ENCODE measurements at regions not wholly inside any gene's neighbourhood (a gene's known extent, or its start where the extent isn't known, plus 50 kb on each side); places are given as distances from the start of the nearest gene placed in this dataset.

- Histone ChIP-seq H3K27ac (ENCODE audit: low read depth in 1 of 2, low read length in 2 of 2) (no peak overlapping the region), H2AFZ (ENCODE audit: insufficient read depth, low read depth, low read length, poor library complexity, severe bottlenecking) (no peak overlapping the region), H3K9ac (ENCODE audit: insufficient read depth, low read length, poor library complexity, severe bottlenecking) (no peak overlapping the region), H3K79me2 (ENCODE audit: insufficient read depth, low read length) (no peaks in the 10 kb centered on the region), H3K27me3 (ENCODE audit: control insufficient read depth in 2 of 2, insufficient read depth in 2 of 2, low read length in 2 of 2) (no peaks in the 10 kb centered on the region), H3K9me3 (replicated peaks in 1 of 2; ENCODE audit: control insufficient read depth in 1 of 2, insufficient read depth in 1 of 2, low read length in 2 of 2) (no peaks in the 10 kb centered on the region), H3K4me1 (ENCODE audit: control insufficient read depth in 1 of 2, insufficient read depth in 2 of 2, low read length in 2 of 2) (no peaks in the 10 kb centered on the region), H3K36me3 (replicated peaks in 1 of 2; ENCODE audit: control insufficient read depth in 1 of 2, insufficient read depth in 2 of 2, low read length in 2 of 2) (no peaks in the 10 kb centered on the region), H3K4me2 (replicated peaks; ENCODE audit: extremely low read depth, low read length, poor library complexity, severe bottlenecking) (no peak overlapping the region), H3K4me3 (replicated peaks in 1 of 3; ENCODE audit: low read depth in 2 of 3, low read length in 3 of 3) (no peak overlapping the region), H4K20me1 (ENCODE audit: insufficient read depth, low read length) (no peaks in the 10 kb centered on the region)
- no CpG with 5 or more reads among the region's 1 CpG for WGBS (ENCODE audit: insufficient coverage)
- Mint-ChIP-seq H3K36me3 (no peaks in the 10 kb centered on the region), H3K4me1 (no peaks in the 10 kb centered on the region), H3K27me3 (ENCODE audit: low read depth in 3 of 3) (no peaks in the 10 kb centered on the region), H3K4me3 (no peak overlapping the region), H3K9me3 (peaks cover 0 to 3% (median 0%) of the 10 kb centered on the region in 7 donors), H3K27ac (no peak overlapping the region)
- DNase-seq: no peak
- TF ChIP-seq CTCF (IDR thresholded peaks at IDR 0.05): no peak
- intact Hi-C loops (cut with micrococcal nuclease): no loop called here
Observed at GRCh38 chr1:60348884-60349283, 275.3 kb upstream of the C1orf87 start.

GRCh38 chr1:60345621-60346020 is 272.1 kb upstream of the C1orf87 start:
- no CpG with 5 or more reads among the region's 1 CpG for WGBS (ENCODE audit: insufficient coverage)
- no peaks in the 10 kb centered on the region for H3K79me2 ChIP-seq (ENCODE audit: insufficient read depth, low read length)
- H3K9ac ChIP-seq (ENCODE audit: insufficient read depth, low read length, poor library complexity, severe bottlenecking): no peak overlapping the region
- H3K4me2 ChIP-seq (replicated peaks; ENCODE audit: extremely low read depth, low read length, poor library complexity, severe bottlenecking): no peak overlapping the region
- H3K36me3 ChIP-seq (replicated peaks in 1 of 2; ENCODE audit: control insufficient read depth in 1 of 2, insufficient read depth in 2 of 2, low read length in 2 of 2): no peaks in the 10 kb centered on the region
- H3K9me3 ChIP-seq (replicated peaks in 1 of 2; ENCODE audit: control insufficient read depth in 1 of 2, insufficient read depth in 1 of 2, low read length in 2 of 2): no peaks in the 10 kb centered on the region
- H3K27me3 ChIP-seq (ENCODE audit: control insufficient read depth in 2 of 2, insufficient read depth in 2 of 2, low read length in 2 of 2): no peaks in the 10 kb centered on the region
- H3K27ac ChIP-seq (ENCODE audit: low read depth in 1 of 2, low read length in 2 of 2): no peak overlapping the region
- Mint-ChIP-seq H3K27me3 (ENCODE audit: low read depth in 3 of 3) (no peaks in the 10 kb centered on the region), H3K27ac (no peak overlapping the region), H3K4me1 (no peaks in the 10 kb centered on the region), H3K9me3 (peaks cover 0 to under 1% (median 0%) of the 10 kb centered on the region in 7 donors), H3K36me3 (no peaks in the 10 kb centered on the region), H3K4me3 (no peak overlapping the region)
- no peaks in the 10 kb centered on the region for H3K4me1 ChIP-seq (ENCODE audit: control insufficient read depth in 1 of 2, insufficient read depth in 2 of 2, low read length in 2 of 2)
- H2AFZ ChIP-seq (ENCODE audit: insufficient read depth, low read depth, low read length, poor library complexity, severe bottlenecking): no peak overlapping the region
- DNase-seq: no peak
- intact Hi-C loops (cut with micrococcal nuclease): no loop called here
- H3K4me3 ChIP-seq (replicated peaks in 1 of 3; ENCODE audit: low read depth in 2 of 3, low read length in 3 of 3): no peak overlapping the region
- TF ChIP-seq CTCF (IDR thresholded peaks at IDR 0.05): no peak
- no peaks in the 10 kb centered on the region for H4K20me1 ChIP-seq (ENCODE audit: insufficient read depth, low read length)
